Adrenal gland (tissue), 9 donors: ENCODE measurements at regions not wholly inside any gene's neighbourhood (a gene's known extent, or its start where the extent isn't known, plus 50 kb on each side); places are given as distances from the start of the nearest gene placed in this dataset.

Source experiments
- DNase-seq, 7 donors: peaks; one replicate each; pipeline ENCODE4 v3.0.0-alpha.2; 2019 to 2020
- H3K27ac ChIP-seq, 5 donors: fragments of 200-600 bp; sonication (generic) in 4 of 5; 1 replicate in 3 of 5; 2 replicates in 2 of 5; pipeline versions ENCODE4 v1.5.1 to v1.8.0; 2016 to 2020; ENCODE audit warnings: mild to moderate bottlenecking in 1 of 5
- H3K27me3 ChIP-seq: fragments of 200-600 bp; 2 replicates; pipeline ENCODE4 v1.8.0; 2021
- H3K36me3 ChIP-seq, 2 donors: fragments of 200-600 bp; replicated peaks in 1 of 2; 1 replicate in 1 of 2; 2 replicates in 1 of 2; pipeline versions ENCODE4 v1.5.1 to v1.8.0; 2018 to 2022
- H3K4me1 ChIP-seq, 2 donors: fragments of 200-600 bp; replicated peaks in 1 of 2; 1 replicate in 1 of 2; 2 replicates in 1 of 2; pipeline versions ENCODE4 v1.5.1 to v1.8.0; 2018 to 2021
- H3K4me3 ChIP-seq, 4 donors: fragments of 200-600 bp; sonication (generic) in 3 of 4; one replicate each; pipeline ENCODE4 v1.5.1; 2016 to 2018
- H3K9me3 ChIP-seq, 3 donors: fragments of 200-600 bp; sonication (generic) in 1 of 3; replicated peaks in 1 of 3; 1 replicate in 2 of 3; 2 replicates in 1 of 3; pipeline versions ENCODE4 v1.5.1 to v1.8.0; 2016 to 2021
- POLR2A ChIP-seq, 2 donors: fragments of 450-650 bp; IDR thresholded peaks; one replicate each; pipeline ENCODE4 v1.6.1; 2017; ENCODE audit warnings: antibody characterized with exemption in 2 of 2, mild to moderate bottlenecking in 2 of 2, moderate library complexity in 1 of 2
- WGBS, 4 donors: extraction: QIAGEN DNeasy Blood & Tissue Kit in 2 of 4; methylation state at CpG; one replicate each; pipeline versions ENCODE4 v1.1.5 to v1.1.7; 2013 to 2017; 5-methylcytosine and 5-hydroxymethylcytosine counted together
- intact Hi-C, 2 donors: fragments of 100-400 bp; cut with DNase I; formaldehyde crosslinking; loops; one replicate each; pipeline versions ENCODE4 v1.14.1 to v1.15.0; 2022 to 2023
- TF ChIP-seq, protein P1 (sequence below), 6 experiments: fragments of 450-650 bp in 4 of 6; fragments of 200-600 bp in 2 of 6; sonication (generic) in 1 of 6; IDR thresholded peaks; 1 replicate in 5 of 6; 2 replicates in 1 of 6; pipeline versions ENCODE4 v1.5.1 to v1.8.0; 2016 to 2021; ENCODE audit warnings: antibody characterized with exemption in 6 of 6, mild to moderate bottlenecking in 2 of 6, moderate library complexity in 1 of 6
- donor health status: healthy with polysubstance abuse.
- donor health status: Bipolar disorder and iron deficiency.
- donor health status: DM: yes; HTN: yes; CAD: no.
- donor health status: DM: no; HTN: no; CAD: no.
- donor health status: DM: no; HTN: no; CAD: no.

- no peak for DNase-seq
- H3K36me3 ChIP-seq, result no peaks in the 10 kb centered on the region
- no peaks in the 10 kb centered on the region for H3K4me1 ChIP-seq
- H3K4me3 ChIP-seq, result no peak overlapping the region
- intact Hi-C loops, result no loop called here
- H3K27ac ChIP-seq, result no peak overlapping the region
- no peak for TF ChIP-seq POLR2A (IDR thresholded peaks at IDR 0.05)
- TF ChIP-seq, protein P1, sequence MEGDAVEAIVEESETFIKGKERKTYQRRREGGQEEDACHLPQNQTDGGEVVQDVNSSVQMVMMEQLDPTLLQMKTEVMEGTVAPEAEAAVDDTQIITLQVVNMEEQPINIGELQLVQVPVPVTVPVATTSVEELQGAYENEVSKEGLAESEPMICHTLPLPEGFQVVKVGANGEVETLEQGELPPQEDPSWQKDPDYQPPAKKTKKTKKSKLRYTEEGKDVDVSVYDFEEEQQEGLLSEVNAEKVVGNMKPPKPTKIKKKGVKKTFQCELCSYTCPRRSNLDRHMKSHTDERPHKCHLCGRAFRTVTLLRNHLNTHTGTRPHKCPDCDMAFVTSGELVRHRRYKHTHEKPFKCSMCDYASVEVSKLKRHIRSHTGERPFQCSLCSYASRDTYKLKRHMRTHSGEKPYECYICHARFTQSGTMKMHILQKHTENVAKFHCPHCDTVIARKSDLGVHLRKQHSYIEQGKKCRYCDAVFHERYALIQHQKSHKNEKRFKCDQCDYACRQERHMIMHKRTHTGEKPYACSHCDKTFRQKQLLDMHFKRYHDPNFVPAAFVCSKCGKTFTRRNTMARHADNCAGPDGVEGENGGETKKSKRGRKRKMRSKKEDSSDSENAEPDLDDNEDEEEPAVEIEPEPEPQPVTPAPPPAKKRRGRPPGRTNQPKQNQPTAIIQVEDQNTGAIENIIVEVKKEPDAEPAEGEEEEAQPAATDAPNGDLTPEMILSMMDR (IDR thresholded peaks at IDR 0.05), result no peak
- no peaks in the 10 kb centered on the region for H3K27me3 ChIP-seq
- H3K9me3 ChIP-seq, result peaks cover 0 to 5% (median 0%) of the 10 kb centered on the region in 3 donors
Observed at GRCh38 chr1:55388960-55389359, 173.8 kb upstream of the USP24 start.

- Histone ChIP-seq H3K4me1 (no peaks in the 10 kb centered on the region), H3K27ac (no peak overlapping the region), H3K9me3 (peaks cover 0 to 5% (median 0%) of the 10 kb centered on the region in 3 donors), H3K4me3 (no peak overlapping the region), H3K27me3 (no peaks in the 10 kb centered on the region), H3K36me3 (no peaks in the 10 kb centered on the region)
- DNase-seq, result no peak
- 58 to 92% (median 63%) methylated on average over 2 of the region's 2 CpGs for WGBS, 4 donors
- intact Hi-C loops, result no loop called here
- TF ChIP-seq, protein P1 (IDR thresholded peaks at IDR 0.05), result no peak
- no peak for TF ChIP-seq POLR2A (IDR thresholded peaks at IDR 0.05)
Observed at GRCh38 chr1:55387145-55387544, 172.0 kb upstream of the USP24 start.

- WGBS, 4 donors, result 65 to 82% (median 75%) methylated on average over 4 of the region's 4 CpGs
- H3K4me3 ChIP-seq, result no peak overlapping the region
- H3K27ac ChIP-seq, result no peak overlapping the region
- TF ChIP-seq, protein P1 (IDR thresholded peaks at IDR 0.05), result no peak
- no peak for DNase-seq
- no peaks in the 10 kb centered on the region for H3K27me3 ChIP-seq
- H3K4me1 ChIP-seq, result no peaks in the 10 kb centered on the region
- intact Hi-C loops, result no loop called here
- peaks cover 0 to 5% (median 0%) of the 10 kb centered on the region in 3 donors for H3K9me3 ChIP-seq
- no peaks in the 10 kb centered on the region for H3K36me3 ChIP-seq
Observed at GRCh38 chr1:55386456-55386855, 171.3 kb upstream of the USP24 start.

DNA sequence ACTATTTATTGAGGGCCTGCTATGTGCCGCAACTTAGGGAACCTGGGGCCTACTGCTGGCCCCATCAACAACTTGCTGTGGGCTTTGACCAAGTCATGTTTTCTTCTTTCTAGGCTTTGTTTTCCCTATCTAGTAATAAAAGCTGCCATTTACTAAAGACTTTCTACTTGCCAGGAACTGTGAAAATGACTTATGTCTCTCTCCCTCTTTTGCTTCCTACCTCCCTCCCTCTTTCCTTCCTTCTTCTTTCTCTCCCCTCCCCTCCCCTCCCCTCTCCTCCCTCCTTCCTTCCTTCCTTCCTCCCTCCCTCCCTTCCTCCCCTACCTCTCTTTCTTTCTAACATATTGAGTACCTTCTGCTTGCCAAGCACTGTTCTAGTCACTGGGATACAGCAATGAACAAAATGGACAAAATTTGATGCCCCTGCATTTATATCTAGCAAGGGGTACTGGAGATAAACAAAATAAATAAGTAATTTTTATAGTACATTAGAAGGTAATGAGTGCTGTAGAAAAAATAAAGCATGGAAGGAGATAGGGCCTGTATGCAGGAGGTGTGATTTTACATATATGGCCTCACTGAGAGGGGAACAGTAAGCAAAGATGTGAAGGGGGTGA lies 170.3 kb upstream of the USP24 start:
- peaks cover 0 to 5% (median 0%) of the 10 kb centered on the region in 3 donors for H3K9me3 ChIP-seq
- no peak overlapping the region for H3K27ac ChIP-seq
- no peak for TF ChIP-seq POLR2A (IDR thresholded peaks at IDR 0.05)
- TF ChIP-seq, protein P1 (IDR thresholded peaks at IDR 0.05), result no peak
- H3K4me1 ChIP-seq, result no peaks in the 10 kb centered on the region
- no peak for DNase-seq
- no peaks in the 10 kb centered on the region for H3K36me3 ChIP-seq
- 92 to 100% (median 96%) methylated on average over 1 of the region's 1 CpG for WGBS, 4 donors
- H3K4me3 ChIP-seq, result no peak overlapping the region
- no peaks in the 10 kb centered on the region for H3K27me3 ChIP-seq
- intact Hi-C loops, result no loop called here
